ENCODE measurements at regions not wholly inside any gene's neighbourhood (a gene's known extent, or its start where the extent isn't known, plus 50 kb on each side); places are given as distances from the start of the nearest gene placed in this dataset.

GRCh38 chr2:42999856-43000241 is 207.5 kb upstream of the HAAO start:
- TF ChIP-seq CTCF (conservative IDR thresholded peaks at IDR 0.05), result no peak
- TF ChIP-seq ZFX (IDR thresholded peaks at IDR 0.05), result no peak
